ENCODE measurements at regions not wholly inside any gene's neighbourhood (a gene's known extent, or its start where the extent isn't known, plus 50 kb on each side); places are given as distances from the start of the nearest gene placed in this dataset.

GRCh38 chr2:217054791-217055190, 194.9 kb upstream of the TNP1 start:
- Histone ChIP-seq H3K4me3 (ENCODE audit: low read length in 2 of 2) (no peak overlapping the region), H3K9me3 (ENCODE audit: control insufficient read depth, low read length) (no peaks in the 10 kb centered on the region), H3K27ac (ENCODE audit: low read depth in 1 of 2, low read length in 2 of 2) (peak overlapping the region; percentile 95 to 96), H3K4me1 (ENCODE audit: control insufficient read depth in 1 of 2, insufficient read depth in 2 of 2, low read length in 2 of 2) (peaks cover 6 to 12% of the 10 kb centered on the region in 2 donors), H3K27me3 (ENCODE audit: control insufficient read depth in 1 of 2, insufficient read depth in 2 of 2, low read length in 1 of 2) (no peaks in the 10 kb centered on the region), H3K36me3 (ENCODE audit: control insufficient read depth in 1 of 2, insufficient read depth in 2 of 2, low read length in 1 of 2) (no peaks in the 10 kb centered on the region)
- DNase-seq (peak in 1 of 2 donors; percentile 73), ATAC-seq (ENCODE audit: low FRiP score) (no peak)
- intact Hi-C loops (cut with DNase I): loop anchor here (5.0 to 10.0 kb wide), 4 partner anchors 43 to 360 kb away; partner anchors contain the start of gene IGFBP5 (in 2 of the 2)
- 2 to 5% methylated on average over 4 of the region's 4 CpGs for WGBS, 2 donors

GRCh38 chr2:217052856-217053577, 193.2 kb upstream of the TNP1 start:
- no peak for ATAC-seq (ENCODE audit: low FRiP score)
- 89 to 92% methylated on average over 2 of the region's 2 CpGs for WGBS, 2 donors
- H3K9me3 ChIP-seq (ENCODE audit: control insufficient read depth, low read length): no peaks in the 10 kb centered on the region
- no peaks in the 10 kb centered on the region for H3K27me3 ChIP-seq (ENCODE audit: control insufficient read depth in 1 of 2, insufficient read depth in 2 of 2, low read length in 1 of 2)
- intact Hi-C loops (cut with DNase I): loop anchor here (5.0 to 10.0 kb wide), 3 partner anchors 78 to 358 kb away; partner anchors contain the start of gene IGFBP5 (in 2 of the 2)
- no peaks in the 10 kb centered on the region for H3K36me3 ChIP-seq (ENCODE audit: control insufficient read depth in 1 of 2, insufficient read depth in 2 of 2, low read length in 1 of 2)
- H3K4me3 ChIP-seq (ENCODE audit: low read length in 2 of 2): no peak overlapping the region
- no peak for DNase-seq
- peaks cover 6 to 9% of the 10 kb centered on the region in 2 donors for H3K4me1 ChIP-seq (ENCODE audit: control insufficient read depth in 1 of 2, insufficient read depth in 2 of 2, low read length in 2 of 2)
- H3K27ac ChIP-seq (ENCODE audit: low read depth in 1 of 2, low read length in 2 of 2): peak overlapping the region; percentile 32 to 55

DNA sequence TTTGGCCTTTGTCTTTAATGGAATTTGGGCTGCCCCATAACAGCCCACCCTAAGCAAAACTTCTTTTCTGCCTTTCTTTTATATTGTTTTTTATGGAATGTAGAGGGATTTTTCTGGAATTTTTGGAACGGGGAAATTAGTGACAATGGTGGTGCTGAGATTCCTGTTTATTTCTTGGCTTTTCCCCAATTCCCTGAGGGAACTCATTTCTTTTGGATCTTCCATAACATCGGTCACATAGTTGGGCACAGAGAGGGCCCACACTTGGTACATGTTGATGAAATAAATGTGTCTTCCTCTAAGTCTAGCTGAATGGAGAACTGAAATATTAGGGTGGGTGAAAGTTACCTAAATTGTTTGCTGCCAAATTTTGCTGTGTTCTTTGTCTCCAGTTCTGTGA, 191.6 kb upstream of the TNP1 start:
- ATAC-seq (ENCODE audit: low FRiP score) (no peak), DNase-seq (no peak)
- no peaks in the 10 kb centered on the region for H3K9me3 ChIP-seq (ENCODE audit: control insufficient read depth, low read length)
- H3K27me3 ChIP-seq (ENCODE audit: control insufficient read depth in 1 of 2, insufficient read depth in 2 of 2, low read length in 1 of 2): no peaks in the 10 kb centered on the region
- H3K4me1 ChIP-seq (ENCODE audit: control insufficient read depth in 1 of 2, insufficient read depth in 2 of 2, low read length in 2 of 2): peaks cover 6 to 9% of the 10 kb centered on the region in 2 donors
- peak overlapping the region in 1 of 2 donors; percentile 18 for H3K27ac ChIP-seq (ENCODE audit: low read depth in 1 of 2, low read length in 2 of 2)
- no peak overlapping the region for H3K4me3 ChIP-seq (ENCODE audit: low read length in 2 of 2)
- H3K36me3 ChIP-seq (ENCODE audit: control insufficient read depth in 1 of 2, insufficient read depth in 2 of 2, low read length in 1 of 2): no peaks in the 10 kb centered on the region
- 39 to 50% methylated on average over 2 of the region's 2 CpGs for WGBS, 2 donors
- intact Hi-C loops (cut with DNase I): loop anchor here (5.0 to 10.0 kb wide), 3 partner anchors 77 to 357 kb away; partner anchors contain the start of gene IGFBP5 (in 2 of the 2)

- no peaks in the 10 kb centered on the region for H3K36me3 ChIP-seq (ENCODE audit: control insufficient read depth in 1 of 2, insufficient read depth in 2 of 2, low read length in 1 of 2)
- no peaks in the 10 kb centered on the region for H3K27me3 ChIP-seq (ENCODE audit: control insufficient read depth in 1 of 2, insufficient read depth in 2 of 2, low read length in 1 of 2)
- WGBS, 2 donors: 43 to 48% methylated on average over 3 of the region's 3 CpGs
- DNase-seq (no peak), ATAC-seq (ENCODE audit: low FRiP score) (no peak)
- H3K27ac ChIP-seq (ENCODE audit: low read depth in 1 of 2, low read length in 2 of 2): peak overlapping the region in 1 of 2 donors; percentile 23
- intact Hi-C loops (cut with DNase I): loop anchor here (5.0 to 10.0 kb wide), 3 partner anchors 75 to 355 kb away; partner anchors contain the start of gene IGFBP5 (in 2 of the 2)
- H3K4me3 ChIP-seq (ENCODE audit: low read length in 2 of 2): no peak overlapping the region
- H3K9me3 ChIP-seq (ENCODE audit: control insufficient read depth, low read length): no peaks in the 10 kb centered on the region
- H3K4me1 ChIP-seq (ENCODE audit: control insufficient read depth in 1 of 2, insufficient read depth in 2 of 2, low read length in 2 of 2): peaks cover 5 to 9% of the 10 kb centered on the region in 2 donors
Measured at GRCh38 chr2:217049956-217050355, 190.1 kb upstream of the TNP1 start.

GRCh38 chr2:217049422-217049821, 189.6 kb upstream of the TNP1 start:
- no peak overlapping the region for H3K27ac ChIP-seq (ENCODE audit: low read depth in 1 of 2, low read length in 2 of 2)
- intact Hi-C loops (cut with DNase I): no loop called here
- peaks cover 5 to 9% of the 10 kb centered on the region in 2 donors for H3K4me1 ChIP-seq (ENCODE audit: control insufficient read depth in 1 of 2, insufficient read depth in 2 of 2, low read length in 2 of 2)
- DNase-seq (no peak), ATAC-seq (ENCODE audit: low FRiP score) (no peak)
- H3K9me3 ChIP-seq (ENCODE audit: control insufficient read depth, low read length): no peaks in the 10 kb centered on the region
- no peaks in the 10 kb centered on the region for H3K27me3 ChIP-seq (ENCODE audit: control insufficient read depth in 1 of 2, insufficient read depth in 2 of 2, low read length in 1 of 2)
- H3K4me3 ChIP-seq (ENCODE audit: low read length in 2 of 2): no peak overlapping the region
- no peaks in the 10 kb centered on the region for H3K36me3 ChIP-seq (ENCODE audit: control insufficient read depth in 1 of 2, insufficient read depth in 2 of 2, low read length in 1 of 2)
- WGBS, 2 donors: 57 to 65% methylated on average over 7 of the region's 7 CpGs

GRCh38 chr2:217048730-217049129, 188.9 kb upstream of the TNP1 start:
- intact Hi-C loops (cut with DNase I): no loop called here
- no peak for DNase-seq
- Histone ChIP-seq H3K27me3 (ENCODE audit: control insufficient read depth in 1 of 2, insufficient read depth in 2 of 2, low read length in 1 of 2) (no peaks in the 10 kb centered on the region), H3K4me1 (ENCODE audit: control insufficient read depth in 1 of 2, insufficient read depth in 2 of 2, low read length in 2 of 2) (peaks cover 5% of the 10 kb centered on the region in 2 donors), H3K9me3 (ENCODE audit: control insufficient read depth, low read length) (no peaks in the 10 kb centered on the region), H3K27ac (ENCODE audit: low read depth in 1 of 2, low read length in 2 of 2) (no peak overlapping the region), H3K4me3 (ENCODE audit: low read length in 2 of 2) (no peak overlapping the region), H3K36me3 (ENCODE audit: control insufficient read depth in 1 of 2, insufficient read depth in 2 of 2, low read length in 1 of 2) (no peaks in the 10 kb centered on the region)
- no peak for ATAC-seq (ENCODE audit: low FRiP score)
- 98 to 100% methylated on average over 1 of the region's 1 CpG for WGBS, 2 donors

- intact Hi-C loops (cut with DNase I): no loop called here
- Histone ChIP-seq H3K4me1 (ENCODE audit: control insufficient read depth in 1 of 2, insufficient read depth in 2 of 2, low read length in 2 of 2) (peaks cover 3 to 5% of the 10 kb centered on the region in 2 donors), H3K27ac (ENCODE audit: low read depth in 1 of 2, low read length in 2 of 2) (no peak overlapping the region), H3K36me3 (ENCODE audit: control insufficient read depth in 1 of 2, insufficient read depth in 2 of 2, low read length in 1 of 2) (no peaks in the 10 kb centered on the region), H3K4me3 (ENCODE audit: low read length in 2 of 2) (no peak overlapping the region), H3K9me3 (ENCODE audit: control insufficient read depth, low read length) (no peaks in the 10 kb centered on the region), H3K27me3 (ENCODE audit: control insufficient read depth in 1 of 2, insufficient read depth in 2 of 2, low read length in 1 of 2) (no peaks in the 10 kb centered on the region)
- ATAC-seq (ENCODE audit: low FRiP score): no peak
- 97 to 100% methylated on average over 1 of the region's 1 CpG for WGBS, 2 donors
- no peak for DNase-seq
Measured at GRCh38 chr2:217047631-217048030, 187.8 kb upstream of the TNP1 start.

DNA sequence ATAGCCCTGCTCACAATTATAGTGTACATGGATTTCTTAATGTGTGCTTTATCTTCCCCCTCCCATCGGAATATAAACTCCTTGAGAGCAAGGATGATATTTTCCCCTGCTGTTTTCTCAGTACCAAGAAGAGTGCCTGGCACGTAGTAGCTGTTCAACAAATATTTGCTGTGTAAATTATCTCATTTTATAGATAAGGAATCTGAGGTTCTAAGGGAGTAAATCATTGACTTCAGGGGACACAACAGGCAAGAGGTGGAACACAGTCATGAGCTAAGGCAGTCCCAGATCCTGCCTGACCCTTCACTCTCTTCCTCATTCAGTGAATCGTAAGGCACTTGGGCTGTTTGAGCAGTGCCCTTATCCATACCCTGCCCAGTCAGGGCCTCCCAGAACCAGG, 187.3 kb upstream of the TNP1 start:
- Histone ChIP-seq H3K4me3 (ENCODE audit: low read length in 2 of 2) (no peak overlapping the region), H3K27me3 (ENCODE audit: control insufficient read depth in 1 of 2, insufficient read depth in 2 of 2, low read length in 1 of 2) (no peaks in the 10 kb centered on the region), H3K9me3 (ENCODE audit: control insufficient read depth, low read length) (no peaks in the 10 kb centered on the region), H3K36me3 (ENCODE audit: control insufficient read depth in 1 of 2, insufficient read depth in 2 of 2, low read length in 1 of 2) (no peaks in the 10 kb centered on the region), H3K4me1 (ENCODE audit: control insufficient read depth in 1 of 2, insufficient read depth in 2 of 2, low read length in 2 of 2) (peaks cover 3 to 5% of the 10 kb centered on the region in 2 donors), H3K27ac (ENCODE audit: low read depth in 1 of 2, low read length in 2 of 2) (no peak overlapping the region)
- no peak for DNase-seq
- WGBS, 2 donors: 92 to 99% methylated on average over 3 of the region's 3 CpGs
- intact Hi-C loops (cut with DNase I): no loop called here
- ATAC-seq (ENCODE audit: low FRiP score): no peak

Data from aorta (tissue), 5 donors.